Gastroesophageal sphincter (tissue), 3 donors: ENCODE measurements at regions not wholly inside any gene's neighbourhood (a gene's known extent, or its start where the extent isn't known, plus 50 kb on each side); places are given as distances from the start of the nearest gene placed in this dataset.

ENCODE experiments used
- CTCF ChIP-seq, 4 experiments: fragments of 200-600 bp in 2 of 4; fragments of 450-650 bp in 2 of 4; sonication (generic) in 1 of 4; IDR thresholded peaks; one replicate each; pipeline ENCODE4 v1.5.1; 2017 to 2019; ENCODE audit warnings: antibody characterized with exemption in 4 of 4, mild to moderate bottlenecking in 2 of 4, moderate library complexity in 2 of 4
- POLR2A ChIP-seq, 2 donors: fragments of 450-650 bp; IDR thresholded peaks; one replicate each; pipeline ENCODE4 v1.6.1; 2017; ENCODE audit warnings: antibody characterized with exemption in 2 of 2, mild to moderate bottlenecking in 2 of 2, moderate library complexity in 1 of 2
- POLR2AphosphoS5 ChIP-seq: sonication (generic); formaldehyde crosslinking; IDR thresholded peaks from one replicate; pipeline ENCODE4 v1.6.1; 2017; ENCODE audit warnings: antibody characterized with exemption

GRCh38 chr20:4513720-4514119 lies 172.5 kb upstream of the PRNP start:
- no peak for TF ChIP-seq POLR2A (IDR thresholded peaks at IDR 0.05)
- TF ChIP-seq POLR2AphosphoS5 = no peak
- no peak for TF ChIP-seq CTCF (IDR thresholded peaks at IDR 0.05)
